ENCODE measurements at regions not wholly inside any gene's neighbourhood (a gene's known extent, or its start where the extent isn't known, plus 50 kb on each side); places are given as distances from the start of the nearest gene placed in this dataset.
A peak's percentile ranks its signal among the peaks of the same experiment; 100 is the strongest.

- DNase-seq (ENCODE audit: low read depth) = no peak
- 0 out of 2 replicates have a peak, but pooled peaks have one; percentile 3 for TF ChIP-seq CTCF (IDR thresholded peaks at IDR 0.05; ENCODE audit: control insufficient read depth, extremely low read depth, insufficient read depth)
- no peak overlapping the region for H3K4me3 ChIP-seq (ENCODE audit: low read depth, low read length)
Observed at GRCh38 chr6:51398793-51399192, 580.1 kb downstream of the TFAP2B start.

GRCh38 chr6:51410453-51410852, 591.8 kb downstream of the TFAP2B start:
- DNase-seq (ENCODE audit: low read depth) = no peak
- no peak for TF ChIP-seq CTCF (IDR thresholded peaks at IDR 0.05; ENCODE audit: control insufficient read depth, extremely low read depth, insufficient read depth)
- H3K4me3 ChIP-seq (ENCODE audit: low read depth, low read length) = no peak overlapping the region

- TF ChIP-seq CTCF (IDR thresholded peaks at IDR 0.05; ENCODE audit: control insufficient read depth, extremely low read depth, insufficient read depth) = no peak
- no peak overlapping the region for H3K4me3 ChIP-seq (ENCODE audit: low read depth, low read length)
- no peak for DNase-seq (ENCODE audit: low read depth)
Observed at GRCh38 chr6:51411496-51412125, 592.9 kb downstream of the TFAP2B start.

- no peak for TF ChIP-seq CTCF (IDR thresholded peaks at IDR 0.05; ENCODE audit: control insufficient read depth, extremely low read depth, insufficient read depth)
- no peak for DNase-seq (ENCODE audit: low read depth)
- H3K4me3 ChIP-seq (ENCODE audit: low read depth, low read length) = no peak overlapping the region
Observed at GRCh38 chr6:51414361-51414760, 595.7 kb downstream of the TFAP2B start.

- TF ChIP-seq CTCF (IDR thresholded peaks at IDR 0.05; ENCODE audit: control insufficient read depth, extremely low read depth, insufficient read depth) = no peak
- no peak for DNase-seq (ENCODE audit: low read depth)
- H3K4me3 ChIP-seq (ENCODE audit: low read depth, low read length) = no peak overlapping the region
Observed at GRCh38 chr6:51415501-51415900, 596.8 kb downstream of the TFAP2B start.

GRCh38 chr6:51429017-51429712, 610.5 kb downstream of the TFAP2B start:
- H3K4me3 ChIP-seq (ENCODE audit: low read depth, low read length) = no peak overlapping the region
- no peak for DNase-seq (ENCODE audit: low read depth)
- TF ChIP-seq CTCF (IDR thresholded peaks at IDR 0.05; ENCODE audit: control insufficient read depth, extremely low read depth, insufficient read depth) = no peak
